D721Med (cell line): ENCODE measurements at regions not wholly inside any gene's neighbourhood (a gene's known extent, or its start where the extent isn't known, plus 50 kb on each side); places are given as distances from the start of the nearest gene placed in this dataset.

Experiments
- DNase-seq: peaks from one replicate; pipeline ENCODE4 v3.0.0; 2011; ENCODE audit warnings: low spot score; ENCODE audit not compliant: insufficient read length
- FAIRE-seq: peaks from 2 replicates; lab custom pipeline; 2011; peaks lifted over from hg19 to GRCh38; lab: Jason Lieb, UNC
- TF ChIP-seq, protein P1 (sequence below): IDR thresholded peaks from 2 replicates; pipeline ENCODE4 v1.5.1; 2012; ENCODE audit warnings: mild to moderate bottlenecking, control low read depth; ENCODE audit not compliant: insufficient read depth; ENCODE audit errors: missing control alignments

- FAIRE-seq: no peak
These were observed 122.1 kb downstream of the NGF start for GRCh38 chr1:115215703-115216521.

GRCh38 chr1:115215110-115215509, 122.9 kb downstream of the NGF start:
- no peak for DNase-seq
- TF ChIP-seq, protein P1, sequence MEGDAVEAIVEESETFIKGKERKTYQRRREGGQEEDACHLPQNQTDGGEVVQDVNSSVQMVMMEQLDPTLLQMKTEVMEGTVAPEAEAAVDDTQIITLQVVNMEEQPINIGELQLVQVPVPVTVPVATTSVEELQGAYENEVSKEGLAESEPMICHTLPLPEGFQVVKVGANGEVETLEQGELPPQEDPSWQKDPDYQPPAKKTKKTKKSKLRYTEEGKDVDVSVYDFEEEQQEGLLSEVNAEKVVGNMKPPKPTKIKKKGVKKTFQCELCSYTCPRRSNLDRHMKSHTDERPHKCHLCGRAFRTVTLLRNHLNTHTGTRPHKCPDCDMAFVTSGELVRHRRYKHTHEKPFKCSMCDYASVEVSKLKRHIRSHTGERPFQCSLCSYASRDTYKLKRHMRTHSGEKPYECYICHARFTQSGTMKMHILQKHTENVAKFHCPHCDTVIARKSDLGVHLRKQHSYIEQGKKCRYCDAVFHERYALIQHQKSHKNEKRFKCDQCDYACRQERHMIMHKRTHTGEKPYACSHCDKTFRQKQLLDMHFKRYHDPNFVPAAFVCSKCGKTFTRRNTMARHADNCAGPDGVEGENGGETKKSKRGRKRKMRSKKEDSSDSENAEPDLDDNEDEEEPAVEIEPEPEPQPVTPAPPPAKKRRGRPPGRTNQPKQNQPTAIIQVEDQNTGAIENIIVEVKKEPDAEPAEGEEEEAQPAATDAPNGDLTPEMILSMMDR: no peak
- FAIRE-seq: no peak

More at GRCh38 chr1:115215703-115216521, 122.1 kb downstream of the NGF start:
- DNase-seq: no peak
- TF ChIP-seq, protein P1: no peak

- FAIRE-seq (no peak), DNase-seq (no peak)
- TF ChIP-seq, protein P1: no peak
These were observed 124.0 kb downstream of the NGF start for GRCh38 chr1:115214098-115214497.

DNA sequence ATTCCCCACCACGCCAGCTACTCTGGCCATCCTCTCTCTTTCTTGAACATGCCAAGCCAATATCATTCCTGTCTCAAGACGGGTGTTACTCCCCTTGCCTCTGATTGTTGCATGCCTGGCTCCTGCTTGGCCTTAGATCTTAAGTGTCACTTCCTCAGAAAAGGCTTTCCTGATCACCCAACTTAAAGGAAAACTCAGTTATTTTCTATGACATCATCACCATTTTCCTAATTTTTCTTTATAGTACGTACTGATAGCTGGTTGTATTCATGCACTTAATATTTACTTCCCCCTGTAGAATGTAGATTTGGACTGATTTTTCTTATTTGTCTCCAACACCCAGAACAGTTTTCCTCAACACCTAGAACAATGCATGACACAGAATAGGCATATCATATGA, 123.8 kb upstream of the TSPAN2 start:
- TF ChIP-seq, protein P1: no peak
- FAIRE-seq (no peak), DNase-seq (no peak)

GRCh38 chr1:115211071-115211745, 121.9 kb upstream of the TSPAN2 start:
- DNase-seq (no peak), FAIRE-seq (no peak)
- TF ChIP-seq, protein P1: no peak

DNA sequence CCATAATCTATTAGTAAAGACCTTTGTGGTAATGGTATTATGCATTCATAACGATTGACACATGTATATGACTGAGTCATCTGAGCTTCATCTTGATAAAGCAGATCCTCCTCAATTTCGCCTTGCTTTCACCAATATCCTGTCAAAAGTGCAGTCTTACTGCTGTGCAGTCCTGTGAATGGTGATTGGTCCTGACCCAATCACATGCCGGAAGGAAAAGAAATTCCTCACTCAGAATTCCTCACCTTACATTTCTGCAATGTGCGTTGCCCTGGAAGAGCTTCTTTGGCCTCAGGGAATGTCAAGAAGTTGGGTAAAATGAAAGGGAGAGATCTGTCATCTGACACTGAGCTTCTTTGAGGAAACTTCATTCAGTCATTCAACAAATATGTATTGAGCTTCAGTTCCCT, 121.0 kb upstream of the TSPAN2 start:
- TF ChIP-seq, protein P1: no peak
- DNase-seq: no peak
- FAIRE-seq: no peak

DNA sequence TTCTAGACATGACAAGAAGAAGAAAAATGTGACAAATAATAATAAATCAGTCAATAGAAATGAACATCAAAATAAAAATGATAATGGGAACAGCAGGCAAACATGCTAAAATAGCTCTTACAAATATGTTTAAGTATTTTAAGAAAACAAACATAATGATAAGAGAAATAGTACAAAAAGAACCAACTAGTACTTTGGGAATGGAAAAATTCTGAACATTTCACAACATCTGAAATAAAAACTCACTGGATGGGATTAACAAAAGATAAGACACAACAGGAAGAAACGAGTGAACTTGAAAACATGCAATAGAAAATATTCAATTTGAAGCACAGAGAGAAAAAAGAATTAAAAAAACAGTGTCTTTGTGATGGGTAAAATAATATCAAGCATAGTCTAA, 115.2 kb upstream of the TSPAN2 start:
- DNase-seq (no peak), FAIRE-seq (no peak)
- TF ChIP-seq, protein P1: no peak
